H1 (cell line): ENCODE measurements at regions not wholly inside any gene's neighbourhood (a gene's known extent, or its start where the extent isn't known, plus 50 kb on each side); places are given as distances from the start of the nearest gene placed in this dataset.

Experiments
- CBX5 ChIP-seq: fragments of 300-800, 300-1000 bp; sonication (generic); IDR thresholded peaks from 2 replicates; pipeline ENCODE4 v1.7.1; 2016; ENCODE audit warnings: antibody characterized with exemption, low read length, low read depth
- CHD7 ChIP-seq: fragments of 300-600 bp; sonication (generic); IDR thresholded peaks from 2 replicates; pipeline ENCODE4 v1.7.1; 2012; ENCODE audit warnings: low read length, moderate library complexity, mild to moderate bottlenecking, inconsistent platforms; ENCODE audit not compliant: insufficient replicate concordance
- CREB1 ChIP-seq: IDR thresholded peaks from 2 replicates; pipeline ENCODE4 v1.6.1; 2012; ENCODE audit warnings: inconsistent platforms
- RAD21 ChIP-seq, 2 experiments: IDR thresholded peaks in 1 of 2; conservative IDR thresholded peaks in 1 of 2; 2 replicates each; pipeline ENCODE4 v1.6.1; 2011; ENCODE audit warnings: low read depth in 2 of 2, low read length in 2 of 2, improper control_type of control experiment in 1 of 2, inconsistent platforms in 1 of 2, mild to moderate bottlenecking in 1 of 2, moderate library complexity in 1 of 2
- RFX5 ChIP-seq: IDR thresholded peaks from 2 replicates; pipeline ENCODE4 v1.6.1; 2011; ENCODE audit warnings: low read depth, low read length, improper control_type of control experiment, borderline replicate concordance
- TCF12 ChIP-seq: IDR thresholded peaks from 2 replicates; pipeline ENCODE4 v1.6.1; 2011; ENCODE audit warnings: low read depth, mild to moderate bottlenecking, low read length

- no peak for TF ChIP-seq CHD7
- TF ChIP-seq TCF12 = no peak
- TF ChIP-seq RAD21 (IDR thresholded peaks at IDR 0.05 in 1 of 2, conservative IDR thresholded peaks at IDR 0.05 in 1 of 2; ENCODE audit: low read depth in 2 of 2, low read length in 2 of 2) = no peak
- TF ChIP-seq CREB1 = no peak
- TF ChIP-seq RFX5 = no peak
- TF ChIP-seq CBX5 = no peak
These were observed 833.8 kb downstream of the JRKL start (continued) for GRCh38 chr11:97223647-97224046.
